ENCODE measurements at regions not wholly inside any gene's neighbourhood (a gene's known extent, or its start where the extent isn't known, plus 50 kb on each side); places are given as distances from the start of the nearest gene placed in this dataset.

DNA sequence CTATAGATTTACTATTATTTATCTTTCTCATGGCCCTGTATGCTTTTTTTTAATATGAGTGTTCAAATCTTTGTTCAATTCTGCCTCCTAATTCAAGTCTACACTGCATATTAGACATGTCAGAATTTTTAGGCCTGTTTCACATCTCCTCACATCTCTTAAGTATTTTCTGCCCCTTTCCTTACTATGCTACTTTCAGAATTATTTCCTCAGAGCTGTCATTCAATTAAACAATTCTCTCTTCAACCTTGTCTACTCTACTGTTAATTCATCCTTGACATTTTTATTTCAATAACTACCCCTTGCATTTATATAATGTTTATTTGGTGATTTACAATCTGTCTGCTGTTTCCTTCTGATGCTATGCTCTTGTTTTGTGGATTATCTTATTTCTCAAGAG, 91.1 kb downstream of the CAPZA3 start:
- TF ChIP-seq, protein P1, sequence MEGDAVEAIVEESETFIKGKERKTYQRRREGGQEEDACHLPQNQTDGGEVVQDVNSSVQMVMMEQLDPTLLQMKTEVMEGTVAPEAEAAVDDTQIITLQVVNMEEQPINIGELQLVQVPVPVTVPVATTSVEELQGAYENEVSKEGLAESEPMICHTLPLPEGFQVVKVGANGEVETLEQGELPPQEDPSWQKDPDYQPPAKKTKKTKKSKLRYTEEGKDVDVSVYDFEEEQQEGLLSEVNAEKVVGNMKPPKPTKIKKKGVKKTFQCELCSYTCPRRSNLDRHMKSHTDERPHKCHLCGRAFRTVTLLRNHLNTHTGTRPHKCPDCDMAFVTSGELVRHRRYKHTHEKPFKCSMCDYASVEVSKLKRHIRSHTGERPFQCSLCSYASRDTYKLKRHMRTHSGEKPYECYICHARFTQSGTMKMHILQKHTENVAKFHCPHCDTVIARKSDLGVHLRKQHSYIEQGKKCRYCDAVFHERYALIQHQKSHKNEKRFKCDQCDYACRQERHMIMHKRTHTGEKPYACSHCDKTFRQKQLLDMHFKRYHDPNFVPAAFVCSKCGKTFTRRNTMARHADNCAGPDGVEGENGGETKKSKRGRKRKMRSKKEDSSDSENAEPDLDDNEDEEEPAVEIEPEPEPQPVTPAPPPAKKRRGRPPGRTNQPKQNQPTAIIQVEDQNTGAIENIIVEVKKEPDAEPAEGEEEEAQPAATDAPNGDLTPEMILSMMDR (conservative IDR thresholded peaks at IDR 0.05 in 1 of 2, IDR thresholded peaks at IDR 0.05 in 1 of 2; ENCODE audit: extremely low read depth in 1 of 2, insufficient read depth in 1 of 2, low read depth in 1 of 2, low read length in 2 of 2), result no peak
- TF ChIP-seq EZH2 (IDR thresholded peaks at IDR 0.05; ENCODE audit: borderline replicate concordance, low read length), result no peak

Data from mammary epithelial cell (primary cell).